ENCODE measurements at regions not wholly inside any gene's neighbourhood (a gene's known extent, or its start where the extent isn't known, plus 50 kb on each side); places are given as distances from the start of the nearest gene placed in this dataset.

DNA sequence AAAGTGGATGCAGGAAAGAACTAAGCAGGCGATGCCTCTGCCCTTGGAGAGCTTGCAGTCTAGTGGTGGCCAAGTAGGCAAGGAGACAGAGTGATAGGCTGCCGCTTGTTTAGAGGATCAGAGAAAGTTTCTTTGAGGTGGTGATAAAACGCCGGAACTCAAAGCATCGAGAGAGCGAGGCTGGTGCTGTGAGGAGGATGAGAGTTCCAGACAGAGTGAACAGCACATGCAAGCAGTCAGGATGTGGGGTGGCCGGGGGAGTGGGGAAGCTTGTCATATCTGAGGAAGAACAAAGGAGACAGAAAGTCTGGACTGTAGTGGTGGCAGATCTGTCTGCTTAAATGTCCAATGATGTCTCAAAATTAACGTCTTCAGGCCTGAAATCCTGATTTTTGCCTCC, 319.7 kb downstream of the SNAPC1 start (continued):
- TF ChIP-seq, protein P1, sequence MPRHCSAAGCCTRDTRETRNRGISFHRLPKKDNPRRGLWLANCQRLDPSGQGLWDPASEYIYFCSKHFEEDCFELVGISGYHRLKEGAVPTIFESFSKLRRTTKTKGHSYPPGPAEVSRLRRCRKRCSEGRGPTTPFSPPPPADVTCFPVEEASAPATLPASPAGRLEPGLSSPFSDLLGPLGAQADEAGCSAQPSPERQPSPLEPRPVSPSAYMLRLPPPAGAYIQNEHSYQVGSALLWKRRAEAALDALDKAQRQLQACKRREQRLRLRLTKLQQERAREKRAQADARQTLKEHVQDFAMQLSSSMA (CRISPR knock-in tag; IDR thresholded peaks at IDR 0.05), result no peak

DNA sequence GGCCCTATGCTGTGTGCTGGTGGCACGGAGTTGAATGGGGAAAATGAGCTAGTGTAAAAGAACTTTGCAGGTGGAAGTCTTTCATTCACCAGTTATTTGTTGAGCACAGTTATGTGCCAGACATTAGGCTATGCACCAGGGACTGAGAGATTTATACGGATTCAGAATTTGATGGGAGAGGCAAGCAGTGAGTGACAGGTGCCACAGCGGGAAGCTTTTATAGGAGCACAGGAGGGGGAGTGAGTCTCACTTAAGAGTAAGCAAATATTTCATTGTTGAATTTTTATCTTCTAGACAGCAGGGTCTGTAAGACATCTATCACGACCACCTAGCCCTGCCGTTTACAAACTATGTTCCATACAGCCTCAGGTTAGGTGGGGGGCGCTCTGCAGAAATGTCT, 320.6 kb downstream of the SNAPC1 start:
- Histone ChIP-seq H2AFZ (ENCODE audit: low read depth, low read length) (no peak overlapping the region), H3K4me3 (no peak overlapping the region), H4K20me1 (replicated peaks; ENCODE audit: control insufficient read depth, insufficient read depth, low read length) (no peaks in the 10 kb centered on the region), H3K4me2 (ENCODE audit: insufficient read depth, low read length) (no peak overlapping the region), H3K79me2 (ENCODE audit: control insufficient read depth, insufficient read depth, low read length) (no peaks in the 10 kb centered on the region), H3K9me1 (ENCODE audit: control insufficient read depth, insufficient read depth, low read length) (no peaks in the 10 kb centered on the region), H3K9me3 (replicated peaks; ENCODE audit: control insufficient read depth, insufficient read depth, low read depth, low read length) (no peaks in the 10 kb centered on the region), H3K27ac (ENCODE audit: extremely low read depth, low read depth, low read length) (no peak overlapping the region), H3K9ac (ENCODE audit: insufficient read depth in 1 of 2, low read depth in 2 of 2, low read length in 2 of 2) (no peak overlapping the region), H3K4me1 (replicated peaks in 1 of 2; ENCODE audit: control insufficient read depth in 2 of 2, insufficient read depth in 2 of 2, low read length in 2 of 2) (no peaks in the 10 kb centered on the region), H3K27me3 (ENCODE audit: control insufficient read depth in 2 of 2, insufficient read depth in 2 of 2, low read length in 2 of 2) (no peaks in the 10 kb centered on the region), H3K36me3 (ENCODE audit: control insufficient read depth, insufficient read depth, low read length) (no peaks in the 10 kb centered on the region)
- TF ChIP-seq FOS (IDR thresholded peaks at IDR 0.05; ENCODE audit: extremely low read depth, insufficient read length), result no peak
- no peak for TF ChIP-seq HDGF (IDR thresholded peaks at IDR 0.05)
- in situ Hi-C loops (cut with MboI), result no loop called here
- FAIRE-seq (no peak), ATAC-seq (no peak), DNase-seq (ENCODE audit: extremely low read depth in 1 of 4, low spot score in 3 of 4) (no peak)
- ChIA-PET CTCF (ENCODE audit: low intra/inter-chr PET ratio) (no interaction called here), POLR2A (no interaction called here)
- no TSS peak for BruUV-seq (replicated peaks)
- intact Hi-C loops (cut with micrococcal nuclease), result no loop called here
- 0% methylated on average over 5 of the region's 6 CpGs for WGBS (ENCODE audit: insufficient coverage, low coverage, missing lambda C conversion rate)

DNA sequence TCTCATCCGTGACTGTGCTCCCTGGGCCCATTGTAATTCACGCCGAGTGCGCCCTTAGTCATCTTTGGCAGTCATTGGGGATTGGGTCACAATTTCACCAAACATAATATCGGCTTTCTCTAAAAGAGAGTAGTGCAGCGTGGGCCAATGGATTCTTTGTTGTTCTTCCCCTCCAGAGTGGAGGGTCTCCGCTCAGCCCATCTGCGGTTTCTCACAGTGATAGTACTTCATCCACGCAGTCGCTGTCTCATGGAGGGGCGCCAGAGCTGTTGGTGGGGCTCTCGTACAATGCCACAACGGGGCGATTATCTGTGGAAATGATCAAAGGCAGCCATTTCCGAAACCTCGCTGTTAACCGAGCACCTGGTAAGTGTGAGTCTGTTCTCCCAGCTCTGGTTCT, 321.8 kb downstream of the SNAPC1 start:
- H3K4me3 ChIP-seq, result no peak overlapping the region
- POLR2A ChIA-PET, result no interaction called here
- H3K9ac ChIP-seq (ENCODE audit: insufficient read depth in 1 of 2, low read depth in 2 of 2, low read length in 2 of 2), result no peak overlapping the region
- no peak overlapping the region for H3K4me2 ChIP-seq (ENCODE audit: insufficient read depth, low read length)
- ATAC-seq (no peak), FAIRE-seq (no peak), DNase-seq (ENCODE audit: extremely low read depth in 1 of 4, low spot score in 3 of 4) (no peak)
- H3K79me2 ChIP-seq (ENCODE audit: control insufficient read depth, insufficient read depth, low read length), result no peaks in the 10 kb centered on the region
- in situ Hi-C loops (cut with MboI) (no loop called here), intact Hi-C loops (cut with micrococcal nuclease) (no loop called here)
- no peaks in the 10 kb centered on the region for H3K9me1 ChIP-seq (ENCODE audit: control insufficient read depth, insufficient read depth, low read length)
- H3K4me1 ChIP-seq (replicated peaks in 1 of 2; ENCODE audit: control insufficient read depth in 2 of 2, insufficient read depth in 2 of 2, low read length in 2 of 2), result no peaks in the 10 kb centered on the region
- no peaks in the 10 kb centered on the region for H4K20me1 ChIP-seq (replicated peaks; ENCODE audit: control insufficient read depth, insufficient read depth, low read length)
- H3K36me3 ChIP-seq (ENCODE audit: control insufficient read depth, insufficient read depth, low read length), result no peaks in the 10 kb centered on the region
- CTCF ChIA-PET (ENCODE audit: low intra/inter-chr PET ratio), result no interaction called here
- no TSS peak for BruUV-seq (replicated peaks)
- TF ChIP-seq ZNF274 (IDR thresholded peaks at IDR 0.05; ENCODE audit: borderline replicate concordance, low read depth, low read length) (no peak), ZNF695 (CRISPR knock-in tag; IDR thresholded peaks at IDR 0.05) (no peak), ZNF75A (CRISPR knock-in tag; IDR thresholded peaks at IDR 0.05) (no peak)
- TF ChIP-seq, protein P2, sequence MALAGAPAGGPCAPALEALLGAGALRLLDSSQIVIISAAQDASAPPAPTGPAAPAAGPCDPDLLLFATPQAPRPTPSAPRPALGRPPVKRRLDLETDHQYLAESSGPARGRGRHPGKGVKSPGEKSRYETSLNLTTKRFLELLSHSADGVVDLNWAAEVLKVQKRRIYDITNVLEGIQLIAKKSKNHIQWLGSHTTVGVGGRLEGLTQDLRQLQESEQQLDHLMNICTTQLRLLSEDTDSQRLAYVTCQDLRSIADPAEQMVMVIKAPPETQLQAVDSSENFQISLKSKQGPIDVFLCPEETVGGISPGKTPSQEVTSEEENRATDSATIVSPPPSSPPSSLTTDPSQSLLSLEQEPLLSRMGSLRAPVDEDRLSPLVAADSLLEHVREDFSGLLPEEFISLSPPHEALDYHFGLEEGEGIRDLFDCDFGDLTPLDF (CRISPR knock-in tag; IDR thresholded peaks at IDR 0.05), result no peak
- H3K27me3 ChIP-seq (ENCODE audit: control insufficient read depth in 2 of 2, insufficient read depth in 2 of 2, low read length in 2 of 2), result no peaks in the 10 kb centered on the region
- under 1% methylated on average over 17 of the region's 17 CpGs for WGBS (ENCODE audit: insufficient coverage, low coverage, missing lambda C conversion rate)
- H3K9me3 ChIP-seq (replicated peaks; ENCODE audit: control insufficient read depth, insufficient read depth, low read depth, low read length), result no peaks in the 10 kb centered on the region
- no peak overlapping the region for H2AFZ ChIP-seq (ENCODE audit: low read depth, low read length)
- no peak overlapping the region for H3K27ac ChIP-seq (ENCODE audit: extremely low read depth, low read depth, low read length)
